GM18519 (cell line): ENCODE measurements at regions not wholly inside any gene's neighbourhood (a gene's known extent, or its start where the extent isn't known, plus 50 kb on each side); places are given as distances from the start of the nearest gene placed in this dataset.
"Not testable (repeated sequence)": the region's sequence is repeated elsewhere in the genome, so short reads cannot be mapped to it uniquely, and the experiment has no call there.

Experiments used
- ATAC-seq: cut with Tn5 transposase; IDR thresholded peaks from one replicate; pipeline ENCODE4 v1.9.1; 2021; ENCODE audit warnings: mild to moderate bottlenecking, moderate library complexity; ENCODE audit not compliant: unreplicated experiment, low FRiP score

DNA sequence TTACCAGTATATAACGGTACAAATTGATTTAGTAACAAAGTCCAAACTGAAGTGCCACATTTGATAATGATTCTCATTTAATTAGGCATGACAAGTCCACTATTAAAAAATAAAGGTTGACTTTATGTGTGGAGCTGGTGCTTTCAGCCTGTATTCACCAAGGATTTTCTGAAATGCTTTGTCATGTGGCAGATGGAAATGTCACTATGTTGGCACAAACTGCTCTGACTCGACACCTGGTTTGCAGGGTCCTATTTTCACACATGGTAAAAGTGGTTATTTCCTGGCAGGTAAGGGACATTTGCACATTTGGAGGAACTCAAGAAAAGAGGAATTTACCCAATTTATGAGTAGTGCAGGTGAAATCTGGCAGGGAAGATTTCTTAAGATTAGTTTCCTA lies 572.6 kb upstream of the MDGA2 start:
- ATAC-seq: no peak

DNA sequence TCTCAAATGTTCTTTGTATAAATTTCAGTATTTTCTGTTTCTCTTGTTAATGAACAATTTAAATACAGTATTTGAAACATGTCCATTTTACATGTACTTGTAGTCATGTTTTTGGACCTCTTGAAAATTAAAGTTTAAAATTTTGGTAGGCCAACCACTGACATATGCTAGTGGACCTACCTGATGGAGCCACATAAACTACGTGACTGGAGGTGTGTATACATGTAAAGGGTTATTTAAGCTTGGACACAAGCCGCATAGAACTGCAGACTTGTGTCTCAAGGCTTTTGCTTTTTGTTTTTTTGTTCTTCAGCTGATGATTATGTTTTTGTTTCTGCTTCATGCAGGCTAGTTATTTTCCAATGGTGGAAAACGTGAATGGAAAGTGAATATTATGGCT lies 568.5 kb upstream of the MDGA2 start:
- no peak for ATAC-seq

GRCh38 chr14:48229091-48229490 lies 553.7 kb upstream of the MDGA2 start:
- no peak for ATAC-seq

DNA sequence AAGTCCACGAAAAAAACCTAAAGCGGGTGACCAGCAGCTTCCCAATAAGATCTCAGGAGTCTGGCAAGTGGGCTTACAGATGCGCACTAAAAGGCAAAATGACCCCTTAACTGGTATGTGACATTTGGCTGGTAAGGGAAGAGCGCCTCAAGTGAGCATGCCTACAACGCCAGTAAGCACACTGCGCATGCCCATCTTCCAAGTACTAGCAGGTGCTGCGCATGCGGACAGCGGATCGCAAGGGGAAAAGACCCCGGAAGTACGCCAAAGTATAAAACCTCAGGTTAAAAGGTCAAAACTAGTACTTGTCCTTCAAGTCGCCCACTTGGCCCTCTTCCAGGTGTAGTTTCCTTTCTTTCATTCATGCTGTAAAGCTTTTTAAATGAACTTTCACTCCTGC lies 518.5 kb upstream of the MDGA2 start:
- ATAC-seq: no peak

GRCh38 chr14:48149624-48150023 lies 474.2 kb upstream of the MDGA2 start:
- ATAC-seq: not testable (repeated sequence)

GRCh38 chr14:48140804-48141203 lies 465.4 kb upstream of the MDGA2 start:
- ATAC-seq: no peak

DNA sequence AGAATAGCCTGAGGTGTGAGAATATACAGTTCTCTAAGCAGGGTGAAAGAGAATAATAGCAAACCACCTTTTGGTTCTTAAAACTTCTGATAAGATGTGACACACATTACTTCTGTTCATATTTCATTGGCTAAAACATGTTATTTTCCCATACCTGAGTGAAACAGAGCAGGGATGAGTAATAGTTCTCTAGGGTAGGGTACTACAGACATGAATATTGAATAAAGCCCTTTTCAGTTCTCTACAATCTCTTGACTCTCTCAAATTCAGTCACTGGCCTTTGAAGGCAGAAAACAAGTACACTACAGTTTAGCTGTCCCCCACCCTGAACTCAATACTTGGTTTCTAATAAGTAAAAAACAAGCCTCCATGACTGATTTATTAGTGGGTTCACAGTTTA lies 454.1 kb upstream of the MDGA2 start:
- ATAC-seq: no peak

GRCh38 chr14:48127674-48128073 lies 452.3 kb upstream of the MDGA2 start:
- ATAC-seq: no peak

DNA sequence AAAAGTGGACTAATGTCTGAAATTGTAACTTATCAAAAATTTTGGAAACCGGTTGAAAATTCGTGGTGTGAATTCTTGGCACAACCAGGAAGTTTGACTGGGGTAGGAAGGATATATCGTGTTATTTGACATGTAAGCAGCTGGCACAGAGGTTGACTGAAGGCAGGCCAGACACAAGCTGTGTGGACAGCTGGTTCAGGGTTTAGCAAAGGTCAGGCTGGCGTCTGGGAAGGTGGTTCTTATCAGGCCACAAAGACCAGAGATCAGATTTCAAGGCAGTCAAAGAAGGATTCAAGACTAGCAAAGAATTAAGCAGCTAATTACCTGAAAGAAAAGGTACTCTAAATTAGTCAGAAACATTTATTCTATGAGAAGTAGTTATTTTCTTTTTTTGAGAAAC lies 450.2 kb upstream of the MDGA2 start:
- no peak for ATAC-seq

GRCh38 chr14:48113713-48114112 lies 438.3 kb upstream of the MDGA2 start:
- no peak for ATAC-seq

GRCh38 chr14:48111151-48111550 lies 435.7 kb upstream of the MDGA2 start:
- no peak for ATAC-seq

GRCh38 chr14:48107646-48108045 lies 432.2 kb upstream of the MDGA2 start:
- ATAC-seq: no peak

GRCh38 chr14:48096897-48097296 lies 421.5 kb upstream of the MDGA2 start:
- no peak for ATAC-seq

GRCh38 chr14:48086516-48086915 lies 411.1 kb upstream of the MDGA2 start:
- no peak for ATAC-seq

DNA sequence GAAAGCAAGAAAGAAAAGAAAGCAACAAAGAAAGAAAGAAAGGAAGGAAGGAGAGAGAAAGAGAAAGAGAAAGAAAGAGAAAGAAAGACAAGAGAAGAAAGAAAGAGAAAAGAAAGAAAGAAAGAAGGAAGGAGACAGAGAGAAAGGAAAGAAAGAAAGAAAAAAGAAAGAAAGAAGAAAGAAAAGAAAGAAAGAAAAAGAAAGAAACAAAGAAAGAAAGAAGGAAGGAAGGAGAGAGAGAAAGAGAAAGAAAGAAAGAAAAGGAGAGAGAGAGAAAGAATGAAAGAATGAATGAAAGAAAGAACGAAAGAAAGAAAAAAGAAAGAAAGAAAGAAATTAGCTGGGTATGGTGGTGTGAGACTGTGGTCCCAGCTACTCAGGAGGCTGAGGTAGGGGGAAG lies 400.1 kb upstream of the MDGA2 start:
- no peak for ATAC-seq

- no peak for ATAC-seq
Observed at GRCh38 chr14:48052973-48053372, 377.6 kb upstream of the MDGA2 start.

DNA sequence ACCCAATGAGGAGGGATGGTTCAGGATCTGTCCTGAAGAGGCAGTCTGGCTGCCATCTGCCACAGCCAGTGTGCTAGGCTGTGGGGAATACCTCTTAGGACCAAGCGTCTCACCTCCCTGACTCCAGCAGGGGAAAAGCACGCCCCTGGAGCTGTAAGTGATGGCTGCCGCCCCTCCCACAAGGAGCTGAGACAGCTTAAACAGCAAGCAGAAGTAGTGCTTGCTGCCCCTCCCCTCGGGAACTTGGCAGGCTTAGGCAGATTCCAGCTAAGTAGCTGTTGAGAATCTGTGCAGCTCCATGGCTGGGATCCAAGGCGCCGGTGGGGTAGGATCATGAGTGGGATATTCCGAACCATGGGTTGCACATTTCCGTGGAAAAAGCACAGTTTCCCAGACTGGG lies 360.4 kb upstream of the MDGA2 start:
- ATAC-seq: no peak

- ATAC-seq: no peak
Observed at GRCh38 chr14:48027115-48027514, 351.7 kb upstream of the MDGA2 start.

DNA sequence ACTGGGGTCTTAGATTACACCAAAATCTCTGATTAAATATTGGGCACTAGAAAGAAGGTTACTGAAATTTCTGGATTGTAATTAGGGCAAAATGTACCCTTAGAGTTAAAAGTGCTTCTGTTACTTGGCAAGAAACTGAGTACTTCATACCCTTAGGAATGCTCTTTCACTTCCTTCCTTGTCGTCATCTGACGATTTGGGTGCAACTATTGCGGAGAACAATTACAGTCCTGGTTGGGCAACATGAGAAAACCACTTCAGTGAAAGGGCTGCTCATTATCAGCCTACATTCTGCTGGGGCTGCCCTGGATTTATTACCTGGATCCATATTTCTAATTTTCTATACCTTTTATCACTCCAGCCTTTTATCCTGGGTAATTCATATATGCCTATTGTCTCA lies 348.5 kb upstream of the MDGA2 start:
- no peak for ATAC-seq

- ATAC-seq: not testable (repeated sequence)
Observed at GRCh38 chr14:48011484-48011883, 336.1 kb upstream of the MDGA2 start.

GRCh38 chr14:48008646-48009045 lies 333.2 kb upstream of the MDGA2 start:
- ATAC-seq: no peak

GRCh38 chr14:48005986-48006385 lies 330.6 kb upstream of the MDGA2 start:
- no peak for ATAC-seq

GRCh38 chr14:47993883-47994282 lies 318.5 kb upstream of the MDGA2 start:
- ATAC-seq: no peak

GRCh38 chr14:47988175-47988574 lies 312.8 kb upstream of the MDGA2 start:
- no peak for ATAC-seq
